ENCODE measurements at regions not wholly inside any gene's neighbourhood (a gene's known extent, or its start where the extent isn't known, plus 50 kb on each side); places are given as distances from the start of the nearest gene placed in this dataset.

GRCh38 chr3:144097163-144097562 lies 125.5 kb downstream of the DIPK2A start:
- H3K4me3 ChIP-seq (ENCODE audit: low read length), result no peak overlapping the region
- no peak for TF ChIP-seq CTCF (conservative IDR thresholded peaks at IDR 0.05; ENCODE audit: low read length)
- DNase-seq (ENCODE audit: low read depth), result no peak

GRCh38 chr3:144098691-144099090 lies 127.1 kb downstream of the DIPK2A start:
- H3K4me3 ChIP-seq (ENCODE audit: low read length), result no peak overlapping the region
- DNase-seq (ENCODE audit: low read depth), result no peak
- no peak for TF ChIP-seq CTCF (conservative IDR thresholded peaks at IDR 0.05; ENCODE audit: low read length)

GRCh38 chr3:144102421-144102820 lies 130.8 kb downstream of the DIPK2A start:
- TF ChIP-seq CTCF (conservative IDR thresholded peaks at IDR 0.05; ENCODE audit: low read length), result no peak
- no peak overlapping the region for H3K4me3 ChIP-seq (ENCODE audit: low read length)
- no peak for DNase-seq (ENCODE audit: low read depth)

GRCh38 chr3:144104186-144104585 lies 132.6 kb downstream of the DIPK2A start:
- no peak overlapping the region for H3K4me3 ChIP-seq (ENCODE audit: low read length)
- TF ChIP-seq CTCF (conservative IDR thresholded peaks at IDR 0.05; ENCODE audit: low read length), result no peak
- no peak for DNase-seq (ENCODE audit: low read depth)

GRCh38 chr3:144104679-144105078 lies 133.1 kb downstream of the DIPK2A start:
- no peak for DNase-seq (ENCODE audit: low read depth)
- no peak overlapping the region for H3K4me3 ChIP-seq (ENCODE audit: low read length)
- TF ChIP-seq CTCF (conservative IDR thresholded peaks at IDR 0.05; ENCODE audit: low read length), result no peak

GRCh38 chr3:144105542-144105941 lies 133.9 kb downstream of the DIPK2A start:
- DNase-seq (ENCODE audit: low read depth), result no peak

GRCh38 chr3:144106970-144107369 lies 135.3 kb downstream of the DIPK2A start:
- DNase-seq (ENCODE audit: low read depth), result no peak
- TF ChIP-seq CTCF (conservative IDR thresholded peaks at IDR 0.05; ENCODE audit: low read length), result no peak
- H3K4me3 ChIP-seq (ENCODE audit: low read length), result no peak overlapping the region

More at GRCh38 chr3:144105542-144105941, 133.9 kb downstream of the DIPK2A start:
- no peak overlapping the region for H3K4me3 ChIP-seq (ENCODE audit: low read length)
- TF ChIP-seq CTCF (conservative IDR thresholded peaks at IDR 0.05; ENCODE audit: low read length), result no peak
